H1 (cell line): ENCODE measurements at regions not wholly inside any gene's neighbourhood (a gene's known extent, or its start where the extent isn't known, plus 50 kb on each side); places are given as distances from the start of the nearest gene placed in this dataset.

ENCODE experiments used
- RNF2 ChIP-seq: fragments of 200-900, 300-1000 bp; sonication (generic); IDR thresholded peaks from 2 replicates; pipeline ENCODE4 v1.7.1; 2016; ENCODE audit warnings: borderline replicate concordance, low read depth, mild to moderate bottlenecking, antibody characterized with exemption, low read length; ENCODE audit not compliant: poor library complexity, severe bottlenecking; ENCODE audit errors: missing control alignments

DNA sequence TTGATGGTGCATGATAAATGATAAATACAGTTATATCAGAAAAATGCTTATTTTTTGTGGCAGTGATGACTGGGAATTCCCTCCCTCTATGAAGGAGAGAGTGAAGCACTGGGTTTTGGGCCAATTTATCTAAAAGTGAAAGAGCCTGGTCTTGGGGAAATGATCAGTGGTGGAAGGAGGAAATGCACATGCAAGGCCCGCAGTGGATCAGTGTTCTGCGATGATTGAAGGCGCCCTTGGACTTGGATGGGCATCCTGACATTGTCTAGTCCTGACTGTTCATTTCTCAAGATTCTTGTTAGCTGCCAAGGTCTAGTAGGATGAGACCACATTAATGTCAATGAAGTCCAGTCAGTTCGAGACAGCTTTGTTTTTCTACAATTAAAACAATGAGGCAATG lies 272.0 kb upstream of the SLC35B3 start (continued):
- no peak for TF ChIP-seq RNF2
